Pons (tissue), 1 donor: ENCODE measurements at regions not wholly inside any gene's neighbourhood (a gene's known extent, or its start where the extent isn't known, plus 50 kb on each side); places are given as distances from the start of the nearest gene placed in this dataset.

ENCODE experiments used
- DNase-seq: peaks from one replicate; pipeline ENCODE4 v3.0.0-alpha.2; 2016; ENCODE audit warnings: low spot score

DNA sequence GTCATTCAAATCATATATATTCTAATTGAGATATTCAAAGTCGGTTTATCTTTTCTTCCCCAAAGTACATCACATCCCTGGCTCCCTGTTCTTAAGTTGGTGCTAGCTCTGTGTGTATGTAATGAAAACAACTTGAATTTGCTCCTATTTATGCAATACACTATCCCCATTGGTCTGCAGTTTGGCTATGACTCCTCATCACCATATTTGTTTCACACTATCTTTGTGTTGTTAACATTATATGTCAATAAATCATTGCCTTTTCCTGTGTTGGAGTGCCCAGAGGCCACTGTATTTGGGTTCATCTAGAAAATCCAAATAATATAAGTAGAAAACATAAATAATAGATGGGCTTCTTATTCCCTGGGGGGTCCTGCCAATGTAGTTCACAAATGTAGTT is 306.6 kb upstream of the TENM4 start:
- DNase-seq = no peak

GRCh38 chr11:79744941-79745340 is 304.1 kb upstream of the TENM4 start:
- DNase-seq = no peak

- no peak for DNase-seq
These were observed 301.3 kb upstream of the TENM4 start for GRCh38 chr11:79742176-79742575.

DNA sequence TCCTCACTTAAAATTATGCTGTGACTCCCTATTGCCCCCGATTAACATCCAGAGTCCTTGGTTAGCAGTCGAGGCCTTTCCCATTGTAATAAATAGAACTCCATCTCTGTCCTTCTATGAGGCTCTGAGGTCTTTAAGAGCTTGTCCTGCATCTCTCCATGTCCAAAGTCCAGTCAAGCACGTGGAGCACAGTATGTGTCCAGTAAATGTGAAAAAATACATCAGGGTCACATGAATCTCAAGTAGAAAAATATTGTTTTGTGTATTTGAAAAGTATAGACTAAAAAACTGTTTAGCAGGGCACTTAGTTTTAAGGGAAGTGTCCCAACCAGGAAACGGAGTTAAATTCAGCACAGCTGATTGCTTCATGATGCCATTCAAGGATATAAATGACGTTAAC is 298.8 kb upstream of the TENM4 start:
- DNase-seq = no peak

GRCh38 chr11:79727221-79727620 is 286.4 kb upstream of the TENM4 start:
- no peak for DNase-seq

GRCh38 chr11:79720115-79720514 is 279.3 kb upstream of the TENM4 start:
- no peak for DNase-seq

DNA sequence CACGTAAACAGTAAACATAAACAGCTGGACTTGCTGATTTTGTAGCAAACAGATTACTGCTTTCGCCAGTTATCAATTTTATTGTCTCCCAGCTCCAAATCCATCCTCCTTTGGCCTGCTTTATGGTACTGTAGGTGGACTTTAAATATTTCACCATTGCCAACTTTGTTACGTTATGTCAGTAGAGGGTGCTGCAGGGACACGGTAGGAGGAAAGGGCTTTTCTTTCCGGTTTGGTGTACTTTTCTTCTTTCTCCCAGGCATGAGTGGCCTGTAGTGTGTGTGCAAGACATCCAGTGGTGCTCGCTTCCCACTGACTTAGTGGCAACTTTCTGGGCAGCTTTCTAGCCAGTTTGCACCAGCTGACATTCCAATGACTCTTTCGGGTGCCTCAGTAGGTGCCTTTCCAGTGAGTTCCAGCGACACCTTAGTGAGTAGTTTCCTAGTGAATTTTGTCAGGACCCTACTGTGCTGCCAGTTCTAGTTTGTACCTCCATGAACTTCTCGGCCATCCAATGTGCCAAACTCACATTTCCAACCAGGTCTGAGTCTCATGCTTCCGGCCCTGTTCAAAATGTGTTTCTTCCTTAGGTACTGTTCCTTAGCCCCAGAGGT is 267.6 kb upstream of the TENM4 start:
- no peak for DNase-seq

DNA sequence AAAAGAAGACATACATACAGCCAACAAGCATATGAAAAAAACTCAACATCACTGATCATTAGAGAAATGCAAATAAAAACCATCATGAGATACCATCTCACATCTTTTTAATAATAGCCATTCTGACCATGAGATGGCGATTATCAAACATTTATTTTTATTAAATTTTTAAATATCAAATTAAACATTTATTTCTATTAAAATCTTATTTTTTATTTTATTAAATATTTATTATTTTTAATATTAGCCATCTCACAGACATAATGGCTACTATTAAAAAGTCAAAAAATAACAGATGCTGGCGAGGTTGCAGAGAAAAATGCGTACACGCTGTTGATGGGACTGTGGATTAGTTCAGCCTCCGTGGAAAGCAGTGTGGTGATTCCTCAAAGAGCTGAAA is 264.8 kb upstream of the TENM4 start:
- no peak for DNase-seq

- DNase-seq = no peak
These were observed 261.5 kb upstream of the TENM4 start for GRCh38 chr11:79702303-79702702.

- no peak for DNase-seq
These were observed 258.4 kb upstream of the TENM4 start for GRCh38 chr11:79699246-79699645.

DNA sequence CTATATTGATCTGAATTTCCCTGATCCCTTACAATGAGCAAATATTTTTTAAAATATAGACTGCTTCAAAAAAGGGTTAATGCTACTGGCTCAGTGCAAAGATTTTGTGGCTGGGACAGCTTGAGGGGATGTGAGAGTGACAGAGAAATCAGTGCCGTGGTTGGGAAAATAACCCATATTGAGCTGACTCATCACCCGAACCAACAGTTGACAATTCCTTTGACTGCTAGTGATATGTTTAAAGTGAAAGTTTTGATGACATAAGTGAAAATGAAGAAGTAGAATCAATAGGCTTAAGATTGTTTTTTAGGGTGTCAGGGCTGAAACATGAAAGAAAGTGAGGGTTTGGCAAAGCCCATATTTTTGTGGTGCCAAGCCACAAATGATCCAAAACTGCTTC is 257.1 kb upstream of the TENM4 start:
- no peak for DNase-seq

- DNase-seq = no peak
These were observed 253.5 kb upstream of the TENM4 start for GRCh38 chr11:79694368-79694767.

DNA sequence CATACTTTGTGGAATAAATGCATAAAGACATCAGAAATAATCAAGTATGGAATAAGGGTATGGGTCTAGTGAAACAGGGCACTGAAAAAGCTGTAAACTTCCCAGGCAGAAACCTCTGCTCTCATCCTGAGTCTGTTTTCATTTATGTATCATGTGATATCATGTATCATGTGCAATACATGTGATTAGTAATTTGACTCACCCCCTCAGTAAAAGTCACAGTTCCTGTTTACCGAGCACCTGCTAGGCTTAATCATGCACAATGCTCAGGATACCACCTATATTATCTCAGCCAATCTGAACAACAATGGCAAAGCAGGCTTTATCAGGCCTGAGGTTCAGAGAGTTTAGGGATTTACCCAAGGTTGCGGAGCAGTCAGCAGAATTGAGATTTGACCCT is 250.6 kb upstream of the TENM4 start:
- no peak for DNase-seq

DNA sequence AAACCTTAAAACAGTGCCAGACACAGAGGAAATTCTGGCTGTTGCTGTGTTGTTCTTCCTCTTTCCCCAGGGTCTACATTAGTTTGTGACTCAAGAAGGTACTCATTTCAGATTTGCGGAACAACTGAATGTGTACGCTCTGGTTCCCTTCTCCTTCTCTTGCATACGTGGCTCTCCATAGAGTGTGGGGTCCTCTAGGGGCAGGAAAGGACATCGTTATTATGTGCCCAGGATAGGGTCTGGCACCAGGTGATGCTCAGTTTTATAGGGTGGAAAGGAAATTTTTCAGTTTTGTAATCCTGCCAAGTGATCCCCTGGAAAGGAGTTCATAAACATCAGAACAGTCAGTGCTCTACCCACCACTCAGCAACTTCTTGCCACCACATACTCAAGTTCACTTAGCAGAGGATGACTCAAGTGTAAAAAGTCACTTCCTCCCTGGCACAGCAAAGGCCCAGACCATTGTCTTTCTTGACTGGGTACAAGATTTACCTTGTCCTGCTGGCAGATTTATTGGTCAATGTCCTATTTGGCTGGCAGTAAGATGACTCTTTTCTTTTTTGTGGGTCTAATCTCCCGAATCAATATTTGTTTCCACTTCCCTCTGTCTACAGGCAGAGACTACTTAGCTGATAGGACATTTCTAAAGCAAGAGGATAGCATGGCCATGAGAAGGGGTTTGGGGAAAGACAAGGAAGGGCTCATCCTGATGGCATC is 246.0 kb upstream of the TENM4 start:
- no peak for DNase-seq

GRCh38 chr11:79683930-79684329 is 243.1 kb upstream of the TENM4 start:
- no peak for DNase-seq

GRCh38 chr11:79678780-79679452 is 238.1 kb upstream of the TENM4 start:
- DNase-seq = no peak

GRCh38 chr11:79676396-79676795 is 235.6 kb upstream of the TENM4 start:
- DNase-seq = no peak

- DNase-seq = no peak
These were observed 234.3 kb upstream of the TENM4 start for GRCh38 chr11:79675081-79675480.

DNA sequence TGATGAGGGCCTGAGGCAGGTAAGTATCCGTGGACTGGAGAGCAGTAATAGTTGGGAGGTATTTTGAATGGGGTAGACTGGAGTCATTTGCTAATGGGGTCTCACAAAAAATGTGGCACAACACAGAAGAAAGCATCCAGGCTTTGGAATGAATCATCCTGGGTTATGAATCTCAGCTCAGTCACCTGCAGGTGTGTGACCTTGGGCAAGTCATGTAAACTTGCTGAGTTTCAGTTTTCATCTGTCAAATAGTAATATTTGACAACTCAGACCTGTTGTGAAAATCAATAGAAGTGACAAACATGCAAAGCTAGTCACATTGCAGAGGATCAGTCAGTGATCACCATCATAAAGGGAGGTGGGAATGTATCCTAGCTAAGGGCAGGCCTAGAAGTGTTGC is 232.0 kb upstream of the TENM4 start:
- no peak for DNase-seq

GRCh38 chr11:79671401-79671800 is 230.6 kb upstream of the TENM4 start:
- DNase-seq = peak; percentile 6

- DNase-seq = peak; percentile 12
These were observed 230.1 kb upstream of the TENM4 start for GRCh38 chr11:79670882-79671281.

DNA sequence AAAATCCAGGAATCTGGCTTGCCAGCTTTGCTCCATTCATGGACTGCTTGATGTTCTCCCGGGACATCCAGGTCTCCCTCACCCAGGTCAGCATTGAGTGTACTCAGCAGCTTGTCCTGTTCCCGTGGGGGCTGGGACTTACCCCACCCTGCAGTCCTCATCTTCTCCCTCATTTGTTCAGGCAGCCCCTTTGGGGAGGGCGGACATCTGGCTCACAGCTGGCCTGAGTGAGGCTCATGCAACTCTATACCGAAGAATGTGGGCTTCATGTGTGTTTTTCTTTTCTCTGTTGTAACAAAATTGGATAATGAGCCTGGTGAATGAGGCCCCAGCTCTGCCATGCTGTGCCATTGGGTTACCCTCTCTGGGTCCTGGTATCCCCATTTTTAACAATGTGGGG is 227.7 kb upstream of the TENM4 start:
- DNase-seq = no peak

DNA sequence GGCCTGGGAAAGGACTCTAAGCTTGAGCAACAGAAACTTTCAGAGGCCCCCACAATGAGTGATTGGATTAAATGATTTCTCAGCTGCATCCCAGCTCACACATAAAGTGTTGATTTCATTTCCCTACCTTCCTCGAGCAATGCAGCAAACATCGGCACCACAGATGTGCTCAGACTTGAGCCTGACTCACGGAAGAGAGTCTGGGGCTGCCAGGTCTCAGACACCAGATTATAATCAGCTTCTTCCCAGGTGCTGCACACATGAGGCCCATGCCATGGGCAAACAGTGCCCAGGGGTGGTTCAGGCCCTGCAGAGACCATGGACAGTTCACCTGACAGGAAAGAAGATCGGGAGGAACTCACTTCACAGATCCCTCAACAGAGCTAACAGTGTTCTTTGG is 226.6 kb upstream of the TENM4 start:
- no peak for DNase-seq

DNA sequence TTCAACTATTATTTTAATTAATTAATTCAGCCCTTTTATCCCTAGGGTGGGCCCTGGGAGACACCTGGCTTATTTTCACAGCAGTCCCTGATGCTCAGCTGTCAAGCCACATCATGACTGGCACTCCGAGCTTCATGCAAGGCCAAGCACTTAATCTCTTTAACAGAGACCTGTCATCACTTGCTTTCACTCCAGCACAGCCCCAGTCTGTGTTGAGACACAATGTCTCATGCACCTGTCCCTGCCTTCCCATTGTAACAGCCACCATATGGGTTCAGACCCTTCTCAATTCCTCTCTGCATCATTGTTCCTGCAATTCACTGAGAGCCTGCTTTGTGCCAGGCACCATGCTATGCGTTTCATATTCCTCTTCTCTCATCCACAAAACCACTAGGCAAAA is 222.2 kb upstream of the TENM4 start:
- DNase-seq = no peak
